Forelimb muscle (tissue), 1 donor: ENCODE measurements at regions not wholly inside any gene's neighbourhood (a gene's known extent, or its start where the extent isn't known, plus 50 kb on each side); places are given as distances from the start of the nearest gene placed in this dataset.
A peak's percentile ranks its signal among the peaks of the same experiment; 100 is the strongest.
"Not testable (repeated sequence)": the region's sequence is repeated elsewhere in the genome, so short reads cannot be mapped to it uniquely, and the experiment has no call there.

Source experiments
- DNase-seq: peaks from one replicate; pipeline ENCODE4 v3.0.0-alpha.2; 2013; ENCODE audit warnings: low read depth

DNA sequence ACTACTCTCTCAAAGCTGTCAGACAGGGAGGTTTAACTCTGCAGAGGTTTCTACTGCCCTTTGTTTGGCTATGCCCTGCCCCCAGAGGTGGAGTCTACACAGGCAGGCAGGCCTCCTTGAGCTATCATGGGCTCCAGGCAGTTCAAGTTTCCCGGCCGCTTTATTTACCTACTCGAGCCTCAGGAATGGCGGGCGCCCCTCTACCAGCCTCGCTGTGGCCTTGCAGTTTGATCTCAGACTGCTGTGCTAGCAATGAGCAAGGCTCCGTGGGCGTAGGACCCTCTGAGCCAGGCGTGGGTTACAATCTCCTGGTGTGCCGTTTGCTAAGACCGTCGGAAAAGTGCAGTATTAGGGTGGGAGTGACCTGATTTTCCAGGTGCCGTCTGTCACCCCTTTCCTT is 124.3 kb downstream of the PTCHD1 start:
- DNase-seq: not testable (repeated sequence)

DNA sequence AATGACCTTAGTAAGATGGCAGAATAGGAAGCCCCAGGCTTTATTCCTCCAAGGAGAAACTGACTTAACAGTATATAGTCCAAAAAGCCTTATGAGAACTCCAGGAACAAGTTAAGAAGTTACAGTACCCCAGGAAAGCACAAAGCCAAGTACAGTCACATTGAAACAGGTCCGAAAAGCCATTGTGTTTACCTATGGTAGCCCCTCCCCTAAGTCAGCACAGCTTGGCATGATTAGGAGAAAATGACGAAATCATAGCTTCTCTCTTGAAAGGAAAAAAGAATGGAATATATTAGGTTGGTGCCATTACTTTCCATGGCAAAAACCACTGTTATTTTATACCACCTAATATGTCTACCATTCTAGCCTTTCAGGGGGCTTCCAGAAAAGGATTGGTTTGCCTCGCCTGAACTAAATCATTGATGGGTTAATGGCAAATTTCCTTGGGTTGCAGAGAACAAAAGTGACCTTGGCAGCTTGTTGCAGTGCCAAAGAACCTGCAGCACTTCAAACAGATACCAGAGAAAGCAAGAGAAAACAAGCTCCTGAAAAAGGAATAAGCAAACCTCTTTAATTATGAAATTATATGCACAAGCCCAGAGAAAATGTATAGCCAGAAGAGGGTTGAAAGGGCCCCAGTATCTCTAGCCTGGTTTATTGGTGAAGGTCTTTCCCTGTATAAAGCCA is 130.6 kb downstream of the PTCHD1 start:
- no peak for DNase-seq

DNA sequence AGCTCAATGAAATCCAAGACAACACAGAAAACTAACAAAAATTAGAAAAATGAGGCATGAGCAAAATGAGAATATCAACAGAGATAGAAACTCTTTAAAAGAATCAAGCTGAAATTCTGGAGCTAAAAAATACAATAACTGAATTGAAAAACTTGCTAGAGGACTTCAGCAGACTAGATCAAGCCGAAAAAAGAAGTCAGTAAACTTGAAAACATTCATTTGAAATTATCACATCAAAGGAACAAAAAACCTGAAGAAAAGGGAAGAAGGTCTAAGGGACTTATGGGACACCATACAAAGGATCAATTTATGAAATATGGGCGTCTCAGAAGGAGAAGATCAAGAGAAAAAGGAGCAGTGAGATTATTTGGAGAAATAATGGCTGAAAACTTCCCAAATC is 131.3 kb downstream of the PTCHD1 start:
- DNase-seq: no peak

DNA sequence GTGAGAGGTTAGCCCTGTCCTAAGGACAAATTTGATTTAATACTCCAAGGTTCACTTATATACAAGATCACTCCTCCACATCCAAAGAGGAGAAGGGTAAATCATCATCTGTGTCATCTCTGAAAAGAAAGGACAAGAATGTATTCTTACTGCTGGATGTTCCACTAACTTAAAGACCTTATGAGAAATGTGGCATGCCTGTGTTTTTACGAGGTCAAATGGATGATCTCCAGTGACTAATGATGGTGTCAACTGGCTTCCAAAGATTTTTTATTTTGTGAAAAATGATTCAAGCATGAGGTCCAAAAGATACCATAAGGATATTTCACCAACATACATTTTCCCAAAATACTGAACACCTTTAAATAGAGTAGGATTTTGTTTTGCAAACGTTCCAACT is 143.4 kb downstream of the PTCHD1 start:
- no peak for DNase-seq

DNA sequence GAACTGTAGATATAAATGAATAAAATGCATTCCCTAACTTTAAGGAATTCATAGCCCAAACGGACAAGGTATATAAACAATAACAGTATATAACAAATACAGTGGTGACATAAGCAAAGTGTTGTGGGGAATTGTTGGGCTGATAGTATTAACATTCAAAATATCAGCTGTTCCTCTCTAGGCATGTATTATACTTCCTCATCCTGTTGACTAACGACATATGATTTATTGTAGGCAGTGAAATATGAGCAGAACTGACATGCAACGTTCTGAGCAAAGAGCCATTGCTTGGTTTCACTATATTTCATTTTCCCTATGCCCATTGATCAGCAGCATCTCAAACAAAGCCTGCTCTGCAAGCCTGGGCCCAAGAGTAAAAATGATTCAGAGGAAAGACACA is 143.9 kb downstream of the PTCHD1 start:
- DNase-seq: no peak

DNA sequence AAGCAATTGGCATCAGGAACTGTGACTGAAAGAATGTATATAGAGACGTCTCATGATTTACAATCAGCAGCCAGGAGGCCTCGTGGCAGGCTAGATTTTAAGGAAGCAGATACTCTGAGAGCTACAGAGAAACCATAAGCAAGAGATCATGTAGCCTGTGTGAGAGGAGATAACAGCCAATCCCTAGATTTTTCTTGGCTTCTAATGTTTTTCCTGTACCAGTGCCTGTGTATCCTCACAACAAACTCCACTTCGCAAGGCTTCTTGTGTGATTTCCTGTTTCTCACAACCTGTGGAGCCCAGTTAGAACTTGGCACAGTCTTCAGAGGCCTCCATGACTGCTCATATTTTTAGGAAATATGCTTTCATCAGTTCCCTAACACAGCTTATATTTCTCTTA is 147.9 kb downstream of the PTCHD1 start:
- DNase-seq: no peak

DNA sequence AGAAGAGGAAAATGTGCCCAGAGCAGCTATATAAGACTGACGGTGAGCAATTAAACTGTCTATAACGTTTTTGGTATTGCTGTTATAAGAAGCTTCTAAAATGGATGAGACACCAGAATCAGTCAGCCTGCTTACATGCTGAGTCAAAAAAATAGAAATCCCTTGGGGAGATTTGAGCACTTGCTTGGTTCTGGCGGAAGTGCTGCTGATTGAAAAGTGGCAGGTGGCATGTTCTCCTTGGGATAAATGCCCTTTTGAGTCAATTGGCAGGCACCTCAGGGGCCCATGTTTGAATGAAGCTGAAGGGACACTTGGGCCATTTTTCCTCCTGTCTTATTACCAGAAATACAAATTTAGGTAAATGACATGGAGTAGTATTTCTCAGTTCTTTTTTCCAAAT is 148.7 kb downstream of the PTCHD1 start:
- no peak for DNase-seq

DNA sequence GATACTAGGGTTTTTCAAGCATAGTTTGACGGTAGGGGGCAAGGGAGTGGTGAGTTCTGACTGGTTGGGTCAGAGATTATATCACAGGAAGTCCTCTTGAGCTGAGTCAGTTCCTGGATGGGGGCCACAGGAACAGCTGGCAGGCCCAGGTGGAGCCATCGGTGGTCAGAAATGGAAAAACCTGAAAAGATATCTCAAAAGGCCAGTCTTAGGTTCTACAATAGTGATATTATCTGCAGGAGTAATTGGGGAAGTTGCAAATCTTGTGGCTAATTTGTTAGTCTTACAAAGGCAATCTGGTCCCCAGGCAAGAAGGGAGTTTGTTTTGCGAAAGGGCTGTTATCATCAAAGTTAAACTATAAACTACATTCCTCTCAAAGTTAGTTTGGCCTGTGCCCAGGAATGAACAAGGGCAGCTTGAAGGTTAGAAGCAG is 159.3 kb downstream of the PTCHD1 start:
- DNase-seq: no peak

DNA sequence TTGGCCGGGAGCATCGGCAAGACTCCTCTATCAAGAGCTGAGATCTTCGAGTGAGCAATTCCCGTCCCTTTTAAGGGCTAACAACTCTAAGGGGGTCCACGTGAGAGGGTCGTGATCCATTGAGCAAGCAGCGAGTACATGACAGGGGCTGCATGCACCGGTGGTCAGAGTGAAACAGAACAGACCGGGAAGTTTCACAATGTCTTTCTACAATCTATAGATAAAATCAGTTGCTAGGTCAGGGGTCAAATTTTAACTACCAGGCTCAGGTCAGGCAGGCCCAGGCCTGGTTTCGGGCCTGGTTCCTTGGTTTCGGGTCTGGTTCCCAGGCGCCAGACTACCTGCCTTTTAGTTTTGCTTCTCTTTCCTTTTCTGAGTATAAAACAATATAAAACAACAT is 160.1 kb downstream of the PTCHD1 start:
- no peak for DNase-seq

DNA sequence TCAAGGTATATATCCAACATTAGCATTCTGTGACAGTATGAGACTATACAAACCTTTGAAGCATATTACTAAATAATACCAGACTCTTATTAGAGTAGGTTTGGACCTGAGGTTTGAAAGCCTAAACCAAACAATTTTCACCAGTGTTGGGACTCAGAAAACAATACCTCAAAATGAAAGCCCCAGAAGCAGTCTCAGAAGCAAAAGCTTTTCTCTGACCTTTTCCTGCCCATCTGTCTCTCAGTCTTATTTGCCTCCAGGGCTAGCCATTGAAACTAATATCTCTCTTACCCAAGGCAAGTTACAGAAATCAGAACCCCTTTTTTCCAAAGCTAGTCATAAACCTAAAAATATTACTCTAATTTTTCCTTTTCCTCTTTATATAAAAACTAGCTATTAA is 163.3 kb downstream of the PTCHD1 start:
- no peak for DNase-seq

DNA sequence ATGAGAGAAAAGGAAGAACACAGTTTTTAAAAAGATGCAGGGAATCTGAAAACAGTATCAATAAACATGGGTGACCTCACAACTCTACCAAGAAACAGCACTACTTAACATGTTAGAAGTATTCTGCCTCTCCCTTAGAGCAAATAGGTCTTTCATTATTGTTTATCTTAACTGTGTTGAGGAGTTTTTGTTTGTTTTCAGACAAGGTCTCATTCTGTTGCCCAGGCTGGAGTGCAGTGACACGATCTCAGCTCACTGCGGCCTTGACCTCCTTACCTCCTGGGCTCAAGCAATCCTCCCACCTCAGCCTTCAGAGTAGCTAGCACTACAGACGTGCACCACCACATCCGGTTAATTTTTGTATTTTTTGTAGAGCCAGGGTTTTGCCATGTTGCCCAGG is 165.3 kb upstream of the PRDX4 start:
- DNase-seq: no peak

DNA sequence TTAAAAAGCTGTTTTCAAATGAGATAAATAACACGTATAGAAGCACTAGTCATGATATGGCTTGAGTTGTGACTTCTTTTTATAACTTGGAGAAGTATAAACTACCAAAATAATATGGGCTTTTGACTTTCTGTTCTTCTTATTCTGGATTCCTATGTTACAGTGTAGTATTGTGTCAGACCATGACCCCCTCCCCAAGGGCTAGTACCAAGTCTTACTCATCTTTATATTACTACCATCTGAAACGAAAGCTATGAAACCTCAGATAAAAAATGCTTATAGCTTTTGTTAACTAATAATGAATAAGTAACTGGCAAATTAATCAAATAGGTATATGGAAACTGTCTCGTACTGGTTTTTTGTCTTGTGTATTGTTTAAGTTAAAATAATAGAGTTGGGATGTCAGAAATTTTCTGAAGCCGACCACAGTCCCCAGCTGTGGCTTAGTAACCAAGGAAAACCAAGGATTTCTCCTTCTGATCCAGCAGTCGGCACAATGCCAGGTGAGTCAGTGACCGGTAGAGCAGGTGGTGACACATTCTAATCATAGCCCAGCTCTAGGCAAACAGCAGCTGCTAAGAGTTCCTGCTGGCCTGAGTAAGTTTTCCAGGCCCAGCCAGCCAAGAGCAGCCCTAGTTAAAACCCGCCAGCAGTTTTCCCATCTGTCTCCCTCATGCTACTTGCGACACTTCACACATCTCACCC is 163.3 kb upstream of the PRDX4 start:
- peak; percentile 11 for DNase-seq

DNA sequence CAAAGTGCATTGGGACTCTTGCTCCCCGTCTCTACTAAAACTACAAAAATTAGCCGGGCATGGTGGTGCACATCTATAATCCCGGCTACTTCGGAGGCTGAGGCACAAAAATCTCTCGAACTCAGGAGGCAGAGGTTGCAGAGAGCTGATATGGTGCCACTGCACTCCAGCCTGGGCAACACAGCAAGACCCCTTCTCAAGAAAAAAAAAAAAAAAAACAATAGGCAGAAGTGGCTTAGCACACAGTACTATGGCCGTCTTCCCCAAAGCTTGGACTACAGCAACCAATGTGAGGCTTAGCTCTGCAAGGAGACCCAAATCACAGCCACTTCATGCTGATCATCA is 162.8 kb upstream of the PRDX4 start:
- no peak for DNase-seq

DNA sequence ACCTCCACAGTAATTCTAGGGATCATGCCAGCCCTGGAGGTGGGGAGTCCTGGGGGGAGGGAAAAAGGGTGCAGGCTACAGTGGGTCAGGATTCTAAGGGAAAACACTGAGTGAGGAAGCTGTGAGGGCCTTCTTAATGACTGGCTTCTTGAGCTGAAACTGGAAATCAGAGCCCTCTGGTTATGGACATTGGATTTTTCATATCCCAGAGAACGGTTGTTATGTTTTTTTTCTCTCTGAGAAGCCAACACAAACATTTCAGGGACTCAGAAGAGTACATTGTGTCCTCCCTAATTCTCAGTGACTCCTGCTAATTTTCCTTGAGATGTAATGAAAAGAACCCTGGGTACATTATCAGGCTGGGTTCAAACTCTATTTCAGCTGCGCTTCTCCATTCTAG is 162.4 kb upstream of the PRDX4 start:
- no peak for DNase-seq

DNA sequence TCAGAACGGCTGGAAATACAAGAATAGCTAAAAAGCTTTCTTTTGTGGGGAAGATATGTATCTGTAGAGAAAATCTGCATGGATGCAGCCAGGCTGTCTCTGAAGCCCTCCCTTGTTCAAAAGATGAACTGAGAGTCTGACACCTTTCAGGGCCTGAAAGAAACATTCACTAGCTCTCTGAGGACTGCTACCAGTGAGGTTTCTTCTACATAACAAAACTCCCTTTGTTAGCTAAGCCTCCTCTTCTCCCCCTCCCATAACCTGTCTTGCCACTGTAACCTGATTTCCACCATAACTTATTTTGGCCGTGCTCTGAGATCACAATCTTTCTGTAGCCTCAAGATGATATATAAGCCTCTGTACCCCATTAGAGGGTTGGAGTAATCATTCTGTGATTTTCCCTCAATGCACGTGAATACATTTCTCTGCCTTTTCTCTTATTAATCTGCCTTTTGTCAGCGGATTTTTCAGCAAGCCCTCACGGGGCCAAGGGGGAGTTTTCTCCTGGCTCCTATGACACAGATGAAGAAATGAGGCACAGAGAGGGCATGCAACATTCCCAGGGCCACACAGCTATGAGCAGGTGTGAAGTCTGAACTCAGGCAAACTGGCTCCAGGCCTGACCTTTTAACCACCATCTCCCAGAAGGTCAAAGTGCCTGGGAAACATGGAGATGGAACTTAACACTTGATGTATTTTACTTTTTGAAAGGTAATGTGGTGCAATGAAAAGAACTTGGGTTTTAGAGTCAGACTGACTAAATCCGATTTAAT is 161.6 kb upstream of the PRDX4 start:
- DNase-seq: no peak

DNA sequence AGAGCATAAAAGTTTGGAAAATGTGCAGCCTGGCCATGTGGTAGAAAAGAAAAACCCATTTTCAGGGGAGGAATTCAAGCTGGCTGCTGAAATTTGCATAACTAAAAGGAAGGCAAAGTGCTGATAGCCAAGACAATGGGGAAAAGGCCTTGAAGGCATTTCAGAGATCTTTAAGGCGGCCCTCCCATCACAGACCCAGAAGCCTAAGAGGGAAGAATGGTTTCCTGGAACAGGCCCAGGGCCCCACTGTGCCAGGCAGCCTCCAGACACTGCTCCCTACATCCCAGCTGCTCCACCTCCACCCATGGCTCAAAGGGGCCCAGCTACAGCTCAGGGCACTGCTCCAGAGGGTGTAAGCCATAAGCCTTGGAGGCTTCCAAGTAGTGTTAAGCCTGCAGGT is 158.0 kb upstream of the PRDX4 start:
- DNase-seq: no peak

DNA sequence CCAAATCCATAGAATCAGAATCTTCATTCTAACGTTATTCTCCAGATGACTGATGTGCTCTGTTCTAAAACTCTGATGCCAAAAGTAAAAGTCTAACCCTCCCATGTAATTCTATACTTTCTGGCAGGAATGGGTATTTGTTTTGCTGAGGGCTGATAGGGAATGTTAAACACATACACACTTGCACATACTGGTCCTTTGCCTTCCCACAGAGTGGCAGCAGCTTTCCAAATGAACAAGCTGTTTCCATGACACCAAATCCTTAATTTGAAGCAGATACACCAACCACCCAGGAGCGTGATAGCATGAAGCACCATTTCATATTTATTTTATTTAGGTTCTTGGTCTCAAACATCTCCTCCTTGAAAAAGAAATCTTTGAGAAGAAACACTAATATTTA is 155.5 kb upstream of the PRDX4 start:
- no peak for DNase-seq

DNA sequence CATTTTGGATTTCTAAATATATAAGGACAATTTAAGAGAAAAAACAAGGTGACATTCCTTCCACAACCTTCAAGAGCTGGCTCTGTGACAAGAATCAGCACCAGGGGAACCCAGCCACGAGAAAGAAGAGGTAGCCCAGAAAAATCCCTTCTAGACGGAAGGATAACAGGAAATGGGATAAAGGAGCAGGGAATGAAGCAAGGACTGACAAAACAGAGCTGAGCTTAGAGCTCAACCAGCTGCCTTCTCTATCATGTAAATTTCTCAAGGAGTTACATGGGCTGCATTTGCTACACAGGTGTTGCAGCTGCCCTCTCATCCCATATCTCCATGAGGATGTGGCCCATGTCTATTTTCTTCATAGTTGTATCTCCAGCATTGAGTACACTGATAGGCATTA is 154.2 kb upstream of the PRDX4 start:
- DNase-seq: no peak

DNA sequence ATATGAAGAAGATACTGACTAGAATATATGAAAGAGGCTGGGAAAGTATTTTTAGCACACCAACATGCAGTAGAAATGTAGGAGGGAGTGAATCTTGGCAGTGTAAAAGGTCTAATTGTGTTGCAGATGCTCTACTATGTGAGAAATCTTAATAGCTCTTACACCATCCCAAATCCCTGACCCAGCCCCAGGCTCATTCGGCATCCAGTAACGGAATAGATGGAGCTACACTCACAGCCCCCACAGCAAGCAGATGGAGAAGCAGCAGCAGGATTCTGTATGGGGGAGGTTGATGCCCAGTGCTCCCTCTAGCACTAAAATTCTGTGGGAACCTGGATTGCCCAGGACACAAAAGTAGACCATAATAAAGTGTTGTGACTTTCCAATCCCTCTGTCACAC is 153.2 kb upstream of the PRDX4 start:
- DNase-seq: no peak

DNA sequence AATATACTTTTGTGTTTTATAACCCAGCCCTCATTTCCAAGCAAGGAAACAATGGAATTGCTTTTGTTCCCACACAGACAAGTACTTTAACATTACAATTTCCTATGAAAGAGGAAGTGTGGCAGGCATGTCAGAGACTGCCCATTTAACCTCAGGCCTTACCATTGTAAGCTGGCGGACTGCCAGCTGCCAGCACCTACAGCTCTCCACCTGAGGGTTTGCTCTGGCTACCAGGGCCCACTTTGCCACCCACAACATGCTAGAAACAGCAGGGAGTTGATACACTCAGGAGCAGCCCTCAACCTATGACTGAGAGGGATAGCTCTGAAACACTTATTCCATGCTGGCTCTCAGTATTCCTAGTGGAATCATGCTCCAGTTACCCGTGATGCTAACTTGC is 152.3 kb upstream of the PRDX4 start:
- no peak for DNase-seq

DNA sequence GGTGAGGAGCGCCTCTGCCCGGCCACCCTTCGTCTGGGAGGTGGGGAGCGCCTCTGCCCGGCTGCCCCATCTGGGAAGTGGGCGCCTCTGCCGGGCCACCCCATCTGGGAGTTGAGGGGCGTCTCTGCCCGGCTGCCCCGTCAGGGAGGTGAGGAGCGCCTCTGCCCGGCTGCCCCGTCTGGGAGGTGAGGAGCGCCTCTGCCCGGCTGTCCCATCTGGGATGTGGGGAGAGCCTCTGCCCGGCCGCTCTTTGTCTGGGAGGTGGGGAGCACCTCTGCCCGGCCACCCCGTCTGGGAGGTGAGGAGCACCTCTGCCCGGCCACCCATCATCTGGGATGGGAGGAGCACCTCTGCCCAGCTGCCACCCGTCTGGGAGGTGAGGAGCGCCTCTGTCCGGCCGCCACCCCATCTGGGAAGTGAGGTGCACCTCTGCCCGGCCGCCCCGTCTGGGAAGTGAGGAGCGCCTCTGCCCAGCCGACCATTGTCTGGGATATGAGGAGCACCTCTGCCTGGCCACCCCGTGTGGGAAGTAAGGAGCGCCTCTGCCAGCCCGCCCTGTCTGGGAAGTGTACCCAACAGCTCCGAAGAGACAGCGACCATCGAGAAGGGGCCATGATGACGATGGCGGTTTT is 144.2 kb upstream of the PRDX4 start:
- DNase-seq: not testable (repeated sequence)

DNA sequence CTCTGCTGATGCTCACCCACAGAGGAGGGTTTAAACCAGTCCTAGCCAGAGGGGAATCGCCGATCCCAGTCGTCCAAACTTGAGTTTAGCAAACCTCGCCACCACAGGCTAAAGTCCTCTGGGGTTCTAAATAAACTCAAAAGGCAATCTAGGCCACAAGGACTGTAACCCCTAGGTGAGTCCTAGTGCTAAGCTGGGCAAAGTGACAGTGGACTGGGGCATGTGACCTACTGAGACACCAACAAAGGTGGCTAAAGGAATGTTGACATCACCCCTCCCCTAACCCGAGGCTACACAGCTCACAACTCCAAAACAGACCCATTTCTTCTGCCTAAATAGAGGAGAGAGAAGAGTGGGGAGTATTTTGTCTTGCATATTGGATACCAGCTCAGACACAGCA is 142.8 kb upstream of the PRDX4 start:
- no peak for DNase-seq

DNA sequence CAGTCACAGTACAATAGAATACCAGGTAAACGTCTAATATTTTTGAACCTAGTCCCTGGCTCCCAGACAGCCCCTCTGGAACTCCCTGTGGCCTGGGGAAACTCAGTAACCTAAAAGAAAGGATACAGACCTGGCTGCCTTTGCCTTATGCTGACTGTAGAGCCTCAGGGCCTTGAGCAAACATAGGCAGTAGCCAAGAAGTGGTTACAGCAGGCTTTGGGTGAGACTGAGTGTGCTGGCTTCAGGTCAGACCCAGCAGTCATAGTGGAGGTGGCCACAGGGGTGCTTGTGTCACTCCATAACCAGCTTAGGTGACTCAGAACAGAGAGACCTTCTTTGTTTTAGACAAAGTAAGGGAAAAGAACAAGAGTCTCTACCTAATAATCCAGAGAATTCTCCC is 141.8 kb upstream of the PRDX4 start:
- no peak for DNase-seq
